GM10248 (cell line): ENCODE measurements at regions not wholly inside any gene's neighbourhood (a gene's known extent, or its start where the extent isn't known, plus 50 kb on each side); places are given as distances from the start of the nearest gene placed in this dataset.
A peak's percentile ranks its signal among the peaks of the same experiment; 100 is the strongest.

ENCODE experiments used
- CTCF ChIA-PET: fragments of 300-600 bp; sonication (Branson Sonifier 250); formaldehyde crosslinking; extraction: SDS; loops from one replicate; lab custom pipeline; 2021; ENCODE audit warnings: antibody characterized with exemption; lab: Yijun Ruan, JAX
- POLR2A ChIA-PET: fragments of 350-650 bp; sonication (Branson Sonifier 250); formaldehyde crosslinking; extraction: SDS; loops from one replicate; lab custom pipeline; 2020; ENCODE audit warnings: antibody characterized with exemption; lab: Yijun Ruan, JAX
- DNase-seq: peaks from one replicate; pipeline ENCODE4 v3.0.0; 2012; ENCODE audit errors: extremely low spot score
- TF ChIP-seq, protein P1 (sequence below): IDR thresholded peaks from 2 replicates; pipeline ENCODE4 v1.5.1; 2012; ENCODE audit warnings: mild to moderate bottlenecking, low read depth; ENCODE audit errors: extremely low read depth, missing control alignments, control extremely low read depth

GRCh38 chr10:63899673-63900300 lies 378.6 kb downstream of the REEP3 start:
- DNase-seq, result no peak
- TF ChIP-seq, protein P1, sequence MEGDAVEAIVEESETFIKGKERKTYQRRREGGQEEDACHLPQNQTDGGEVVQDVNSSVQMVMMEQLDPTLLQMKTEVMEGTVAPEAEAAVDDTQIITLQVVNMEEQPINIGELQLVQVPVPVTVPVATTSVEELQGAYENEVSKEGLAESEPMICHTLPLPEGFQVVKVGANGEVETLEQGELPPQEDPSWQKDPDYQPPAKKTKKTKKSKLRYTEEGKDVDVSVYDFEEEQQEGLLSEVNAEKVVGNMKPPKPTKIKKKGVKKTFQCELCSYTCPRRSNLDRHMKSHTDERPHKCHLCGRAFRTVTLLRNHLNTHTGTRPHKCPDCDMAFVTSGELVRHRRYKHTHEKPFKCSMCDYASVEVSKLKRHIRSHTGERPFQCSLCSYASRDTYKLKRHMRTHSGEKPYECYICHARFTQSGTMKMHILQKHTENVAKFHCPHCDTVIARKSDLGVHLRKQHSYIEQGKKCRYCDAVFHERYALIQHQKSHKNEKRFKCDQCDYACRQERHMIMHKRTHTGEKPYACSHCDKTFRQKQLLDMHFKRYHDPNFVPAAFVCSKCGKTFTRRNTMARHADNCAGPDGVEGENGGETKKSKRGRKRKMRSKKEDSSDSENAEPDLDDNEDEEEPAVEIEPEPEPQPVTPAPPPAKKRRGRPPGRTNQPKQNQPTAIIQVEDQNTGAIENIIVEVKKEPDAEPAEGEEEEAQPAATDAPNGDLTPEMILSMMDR, result no peak
- POLR2A ChIA-PET, result no interaction called here
- CTCF ChIA-PET, result interaction anchor here (1.1 kb wide), 1 partner anchor 33 kb away, joined by 3 read pairs; no protein-coding TSS in a partner anchor

- CTCF ChIA-PET, result interaction anchor here (1.1 to 2.1 kb wide), 3 partner anchors 20 to 76 kb away, joined by 3 to 6 read pairs (median 3); no protein-coding TSS in a partner anchor
- no peak for DNase-seq
Measured at GRCh38 chr10:63901228-63901627, 380.0 kb downstream of the REEP3 start.

GRCh38 chr10:63901881-63902280 lies 380.7 kb downstream of the REEP3 start:
- TF ChIP-seq, protein P1, result no peak
- ChIA-PET CTCF (interaction anchor here (0.9 to 2.1 kb wide), 4 partner anchors 19 to 76 kb away, joined by 3 to 6 read pairs (median 3); no protein-coding TSS in a partner anchor), POLR2A (no interaction called here)
- DNase-seq, result no peak

More at GRCh38 chr10:63901228-63901627, 380.0 kb downstream of the REEP3 start:
- TF ChIP-seq, protein P1, result peak; percentile 10
- POLR2A ChIA-PET, result no interaction called here

- CTCF ChIA-PET, result no interaction called here
- DNase-seq, result no peak
- POLR2A ChIA-PET, result no interaction called here
- TF ChIP-seq, protein P1, result no peak
Measured at GRCh38 chr10:63910806-63911205, 389.6 kb downstream of the REEP3 start.

DNA sequence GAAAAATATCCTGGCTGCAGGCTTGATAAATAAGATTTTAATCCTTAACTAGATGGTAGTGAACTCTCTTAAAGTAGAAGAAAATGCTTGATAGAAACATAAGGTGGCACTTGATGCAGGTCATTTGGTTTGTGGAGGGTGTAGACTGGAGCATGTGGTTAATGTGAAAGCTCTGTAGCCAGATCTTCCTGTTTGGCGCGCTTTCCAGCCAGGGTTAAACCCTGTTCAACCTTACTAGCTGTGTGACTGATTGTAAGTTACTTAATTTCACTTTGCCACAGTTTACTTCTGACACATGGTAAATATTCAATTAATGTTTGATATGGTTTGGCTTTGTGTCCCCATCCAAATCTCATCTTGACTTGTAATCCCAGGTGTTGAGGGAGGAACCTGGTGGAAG lies 394.0 kb downstream of the REEP3 start:
- DNase-seq, result no peak
- POLR2A ChIA-PET, result no interaction called here
- CTCF ChIA-PET, result interaction anchor here (1.3 kb wide), 1 partner anchor 9 kb away, joined by 3 read pairs; no protein-coding TSS in a partner anchor
- TF ChIP-seq, protein P1, result no peak

DNA sequence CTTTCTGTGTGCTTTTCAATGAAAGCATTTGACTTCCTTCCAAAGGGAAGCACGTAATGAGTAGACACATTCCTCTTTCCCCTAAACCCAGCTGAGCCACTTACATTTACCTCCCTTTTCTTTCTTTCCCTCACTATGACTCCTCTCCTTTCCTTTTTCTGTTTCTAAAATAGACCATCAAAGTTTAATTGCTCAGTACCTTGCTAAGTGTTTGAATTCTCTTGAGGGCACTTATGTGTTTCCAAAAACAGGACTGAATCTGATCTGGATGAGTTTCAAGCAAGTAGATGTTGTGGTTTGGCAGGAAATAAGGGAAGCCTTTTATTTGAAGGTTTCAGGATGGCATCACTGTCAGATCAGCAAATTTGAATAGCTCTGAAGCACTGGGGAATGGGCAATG lies 396.2 kb downstream of the REEP3 start:
- ChIA-PET CTCF (interaction anchor here (1.2 to 1.6 kb wide), 2 partner anchors 10 to 15 kb away, joined by 3 read pairs; no protein-coding TSS in a partner anchor), POLR2A (no interaction called here)
- TF ChIP-seq, protein P1, result no peak
- no peak for DNase-seq
